HG02678 (cell line): ENCODE measurements at regions not wholly inside any gene's neighbourhood (a gene's known extent, or its start where the extent isn't known, plus 50 kb on each side); places are given as distances from the start of the nearest gene placed in this dataset.

Experiments used
- ATAC-seq: cut with Tn5 transposase; IDR thresholded peaks from one replicate; pipeline ENCODE4 v1.9.1; 2021; ENCODE audit warnings: mild to moderate bottlenecking, moderate library complexity; ENCODE audit not compliant: unreplicated experiment

GRCh38 chr17:36861531-36861930 is 75.7 kb upstream of the LHX1 start:
- ATAC-seq, result no peak

GRCh38 chr17:36862116-36862920 is 75.0 kb upstream of the LHX1 start:
- ATAC-seq, result no peak

DNA sequence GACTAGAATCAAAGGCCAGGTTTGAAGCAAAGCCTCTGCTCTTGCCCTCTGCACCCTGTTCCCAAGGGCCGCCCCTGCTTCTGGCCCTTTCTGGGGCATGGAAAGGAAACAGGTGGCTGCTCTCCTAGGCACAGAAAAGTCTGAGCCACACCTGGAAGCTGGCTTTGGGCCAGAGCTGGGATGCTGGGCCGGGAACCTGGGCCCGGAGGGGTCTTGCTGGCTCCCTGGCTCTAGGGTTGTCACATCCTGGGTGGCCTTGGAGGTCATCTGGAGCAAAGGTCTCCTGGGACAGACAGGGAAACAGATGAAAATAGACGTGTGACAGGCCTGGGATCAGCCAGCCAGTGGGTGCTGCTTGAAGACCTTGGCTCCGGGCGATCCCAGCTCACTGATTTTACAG is 74.1 kb upstream of the LHX1 start:
- ATAC-seq, result no peak

DNA sequence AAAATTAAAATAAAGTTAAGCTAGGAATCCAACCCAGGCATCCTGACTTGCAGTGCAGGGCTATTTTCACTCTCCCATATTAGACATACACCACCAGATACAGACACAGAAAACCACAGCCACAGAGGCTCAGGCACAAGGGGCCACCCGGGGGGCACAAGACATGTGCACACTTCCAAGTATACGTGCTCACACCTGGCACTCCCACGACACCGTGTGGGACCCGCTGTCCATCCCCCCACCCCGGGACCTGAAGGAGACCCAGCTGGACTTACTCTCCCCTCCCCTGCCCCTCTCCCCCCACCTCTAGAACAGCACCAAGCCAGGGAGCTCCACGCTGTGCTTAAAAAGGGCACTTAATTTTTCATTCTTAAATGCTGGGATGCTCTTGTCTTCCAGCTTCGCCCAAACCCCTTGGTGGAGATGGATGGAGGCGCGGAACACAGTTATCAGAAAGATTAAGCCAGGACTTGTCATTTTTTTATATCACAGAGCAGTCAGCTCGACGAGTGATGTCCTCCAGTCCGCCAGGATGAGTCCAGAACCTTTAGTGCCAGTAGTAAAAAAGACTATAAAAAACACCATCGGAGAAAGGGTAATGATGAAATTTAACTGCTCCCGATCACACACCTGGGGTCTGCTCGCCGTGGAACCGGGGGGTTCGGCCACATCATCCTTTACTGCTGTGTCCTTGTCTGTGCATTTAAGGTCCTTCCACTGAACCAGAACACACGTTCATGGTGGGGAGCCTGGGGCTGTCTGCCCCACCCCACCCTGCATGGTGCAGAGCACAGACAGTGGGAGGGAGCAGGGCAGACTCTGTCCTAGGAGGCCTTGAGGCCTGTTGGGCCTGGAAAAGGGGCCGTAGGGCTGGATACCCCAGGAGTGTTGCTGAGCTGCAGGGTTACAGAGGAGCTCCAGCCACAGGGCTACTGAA is 73.3 kb upstream of the LHX1 start:
- ATAC-seq, result no peak

- no peak for ATAC-seq
Observed at GRCh38 chr17:36864827-36865430, 72.3 kb upstream of the LHX1 start.

DNA sequence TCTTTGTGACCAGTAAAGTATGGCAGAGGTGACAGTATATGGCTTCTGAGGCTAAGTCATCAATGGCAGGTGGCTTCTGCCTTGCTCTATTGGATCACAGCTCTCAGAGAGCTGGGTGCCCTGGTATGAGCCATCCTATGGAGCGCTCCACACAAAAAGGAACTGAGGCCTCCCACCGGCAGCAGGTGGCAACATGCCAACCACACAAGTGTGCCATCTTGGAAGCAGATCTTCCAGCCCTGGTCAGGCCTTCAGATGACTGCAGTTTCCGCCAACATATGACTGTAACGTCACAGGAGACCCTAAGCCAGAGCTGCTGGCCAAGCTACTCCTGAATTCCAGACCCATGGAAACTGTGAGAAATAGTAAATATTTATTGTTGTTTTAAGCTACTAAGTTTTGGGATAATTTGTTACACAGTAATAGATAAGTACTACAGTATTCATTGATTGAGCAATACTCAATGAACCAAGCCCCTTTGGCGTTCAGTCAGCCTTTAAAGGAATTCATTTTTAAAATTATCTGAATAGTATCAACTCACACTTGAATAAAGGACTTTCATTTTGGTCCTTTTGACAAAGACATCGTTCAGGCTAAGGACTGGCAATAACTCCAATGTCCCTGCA is 69.4 kb upstream of the LHX1 start:
- ATAC-seq, result no peak

GRCh38 chr17:36868777-36869176 is 68.5 kb upstream of the LHX1 start:
- no peak for ATAC-seq

DNA sequence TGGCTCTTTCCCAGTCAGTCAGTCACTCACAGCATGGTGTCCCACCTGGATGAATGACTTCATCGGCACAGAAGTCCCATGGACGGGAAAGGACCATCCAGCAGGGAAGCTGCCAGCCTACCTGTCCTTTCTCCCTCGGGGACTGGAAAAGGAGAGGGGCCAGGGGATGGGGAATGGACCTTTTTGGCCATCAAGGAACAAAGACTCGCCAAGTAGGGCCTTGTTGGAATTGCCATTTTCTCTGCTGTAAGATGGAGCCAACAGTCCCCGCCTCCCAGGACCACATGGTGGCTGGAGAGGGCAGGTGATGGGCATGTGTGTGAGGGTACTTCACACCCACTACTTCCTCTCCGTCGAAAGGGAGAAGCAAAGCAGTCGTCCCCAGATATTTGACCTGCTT is 67.8 kb upstream of the LHX1 start:
- ATAC-seq, result no peak

DNA sequence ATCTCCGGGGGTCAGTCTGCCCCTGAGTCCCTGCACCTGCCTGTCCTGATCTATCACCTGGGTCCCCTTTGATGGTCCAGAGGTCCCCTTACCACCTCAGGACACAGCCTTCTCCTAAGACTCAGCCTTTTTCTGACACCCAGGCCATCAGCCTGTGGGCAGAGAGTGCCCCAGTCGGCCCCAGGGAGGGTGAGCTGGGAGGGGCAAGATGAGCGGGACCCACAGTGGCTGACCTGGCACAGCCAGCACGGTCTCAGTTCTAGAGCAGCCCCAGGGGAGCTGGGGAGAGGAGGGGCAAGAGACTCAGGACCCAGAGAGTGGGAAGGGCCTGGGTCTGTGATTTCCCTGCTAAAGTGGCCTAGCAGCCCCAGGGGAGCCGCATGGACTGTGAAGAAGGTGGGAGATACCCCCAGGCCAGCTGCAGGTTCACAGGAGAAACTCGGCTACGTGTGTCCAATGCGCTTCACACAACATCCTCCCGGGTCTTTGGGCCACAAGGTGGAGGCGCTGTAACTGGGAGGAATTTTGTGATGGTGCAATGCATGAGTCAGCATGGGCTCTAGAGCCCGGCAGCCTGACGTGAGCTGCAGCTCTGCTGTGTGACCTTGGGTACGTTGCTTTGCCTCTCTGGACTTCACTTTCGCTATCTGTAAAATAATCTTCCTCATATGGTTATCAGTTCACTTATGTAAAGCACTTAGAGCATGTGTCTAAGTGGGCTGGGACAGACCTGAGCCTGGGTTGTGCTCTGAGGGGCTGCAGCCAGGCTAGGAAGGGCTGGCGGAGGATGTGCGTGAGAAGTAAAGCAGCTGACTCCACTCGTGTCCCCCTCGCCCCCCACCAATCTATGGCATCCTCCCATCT is 67.2 kb upstream of the LHX1 start:
- ATAC-seq, result no peak

- ATAC-seq, result no peak
Observed at GRCh38 chr17:36870720-36870999, 66.6 kb upstream of the LHX1 start.

- ATAC-seq, result no peak
Observed at GRCh38 chr17:36875698-36876293, 61.5 kb upstream of the LHX1 start.

GRCh38 chr17:36876966-36877365 is 60.3 kb upstream of the LHX1 start:
- ATAC-seq, result no peak

GRCh38 chr17:36877771-36878170 is 59.5 kb upstream of the LHX1 start:
- no peak for ATAC-seq

DNA sequence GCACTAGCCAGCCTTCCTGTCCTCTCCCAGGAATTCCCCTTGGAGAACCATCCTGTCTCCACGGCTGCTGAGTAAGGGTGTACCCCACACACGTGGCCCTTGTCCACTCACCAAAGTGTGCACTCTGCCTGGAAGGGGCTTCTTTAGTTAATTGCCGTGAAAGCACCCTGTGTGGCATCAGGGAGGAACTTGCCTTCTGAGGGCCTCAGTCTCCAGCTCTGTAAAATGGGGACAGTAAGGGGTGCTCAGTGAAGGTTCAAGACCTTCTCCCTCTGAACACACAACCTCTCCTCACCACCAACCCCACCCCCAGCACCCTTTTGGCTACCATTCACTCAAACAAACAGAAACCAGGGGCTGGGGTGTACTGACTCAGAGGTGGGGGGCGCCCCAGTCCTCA is 59.1 kb upstream of the LHX1 start:
- no peak for ATAC-seq

GRCh38 chr17:36879027-36879426 is 58.2 kb upstream of the LHX1 start:
- ATAC-seq, result no peak

GRCh38 chr17:36879624-36880131 is 57.6 kb upstream of the LHX1 start:
- no peak for ATAC-seq

GRCh38 chr17:36880268-36880905 is 56.9 kb upstream of the LHX1 start:
- no peak for ATAC-seq

DNA sequence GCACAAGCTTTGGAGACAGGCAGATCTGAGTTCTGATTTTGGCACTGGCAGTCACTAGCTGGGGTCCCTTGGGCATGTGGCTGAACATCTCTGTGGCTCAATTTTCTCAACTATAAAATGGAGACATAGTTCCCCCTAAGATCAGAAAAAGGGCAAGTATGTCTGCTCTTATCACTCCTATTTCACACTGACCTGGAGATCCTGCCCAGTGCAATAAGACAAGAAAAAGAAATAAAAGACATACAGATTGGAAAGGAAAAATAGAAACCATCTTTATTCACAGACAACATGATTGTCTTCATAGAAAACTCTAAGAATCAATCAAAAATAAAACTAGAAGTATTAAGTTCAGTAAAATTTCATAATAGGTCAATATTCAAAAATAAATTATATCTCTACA is 56.0 kb upstream of the LHX1 start:
- no peak for ATAC-seq

GRCh38 chr17:36884495-36885152 is 52.7 kb upstream of the LHX1 start:
- ATAC-seq, result no peak
